Adrenal gland (tissue), 9 donors: ENCODE measurements at regions not wholly inside any gene's neighbourhood (a gene's known extent, or its start where the extent isn't known, plus 50 kb on each side); places are given as distances from the start of the nearest gene placed in this dataset.

Experiments used
- DNase-seq, 7 donors: peaks; one replicate each; pipeline ENCODE4 v3.0.0-alpha.2; 2019 to 2020
- H3K27ac ChIP-seq, 5 donors: fragments of 200-600 bp; sonication (generic) in 4 of 5; 1 replicate in 3 of 5; 2 replicates in 2 of 5; pipeline versions ENCODE4 v1.5.1 to v1.8.0; 2016 to 2020; ENCODE audit warnings: mild to moderate bottlenecking in 1 of 5
- H3K27me3 ChIP-seq: fragments of 200-600 bp; 2 replicates; pipeline ENCODE4 v1.8.0; 2021
- H3K36me3 ChIP-seq, 2 donors: fragments of 200-600 bp; replicated peaks in 1 of 2; 1 replicate in 1 of 2; 2 replicates in 1 of 2; pipeline versions ENCODE4 v1.5.1 to v1.8.0; 2018 to 2022
- H3K4me1 ChIP-seq, 2 donors: fragments of 200-600 bp; replicated peaks in 1 of 2; 1 replicate in 1 of 2; 2 replicates in 1 of 2; pipeline versions ENCODE4 v1.5.1 to v1.8.0; 2018 to 2021
- H3K4me3 ChIP-seq, 4 donors: fragments of 200-600 bp; sonication (generic) in 3 of 4; one replicate each; pipeline ENCODE4 v1.5.1; 2016 to 2018
- H3K9me3 ChIP-seq, 3 donors: fragments of 200-600 bp; sonication (generic) in 1 of 3; replicated peaks in 1 of 3; 1 replicate in 2 of 3; 2 replicates in 1 of 3; pipeline versions ENCODE4 v1.5.1 to v1.8.0; 2016 to 2021
- CTCF ChIP-seq, 6 experiments: fragments of 450-650 bp in 4 of 6; fragments of 200-600 bp in 2 of 6; sonication (generic) in 1 of 6; IDR thresholded peaks; 1 replicate in 5 of 6; 2 replicates in 1 of 6; pipeline versions ENCODE4 v1.5.1 to v1.8.0; 2016 to 2021; ENCODE audit warnings: antibody characterized with exemption in 6 of 6, mild to moderate bottlenecking in 2 of 6, moderate library complexity in 1 of 6
- POLR2A ChIP-seq, 2 donors: fragments of 450-650 bp; IDR thresholded peaks; one replicate each; pipeline ENCODE4 v1.6.1; 2017; ENCODE audit warnings: antibody characterized with exemption in 2 of 2, mild to moderate bottlenecking in 2 of 2, moderate library complexity in 1 of 2
- WGBS, 4 donors: extraction: QIAGEN DNeasy Blood & Tissue Kit in 2 of 4; methylation state at CpG; one replicate each; pipeline versions ENCODE4 v1.1.5 to v1.1.7; 2013 to 2017; 5-methylcytosine and 5-hydroxymethylcytosine counted together
- intact Hi-C, 2 donors: fragments of 100-400 bp; cut with DNase I; formaldehyde crosslinking; loops; one replicate each; pipeline versions ENCODE4 v1.14.1 to v1.15.0; 2022 to 2023
- donor health status: healthy with polysubstance abuse.
- donor health status: Bipolar disorder and iron deficiency.
- donor health status: DM: yes; HTN: yes; CAD: no.
- donor health status: DM: no; HTN: no; CAD: no.
- donor health status: DM: no; HTN: no; CAD: no.

GRCh38 chr10:10431422-10432066, 586.1 kb upstream of the CELF2 start:
- WGBS, 4 donors: 71 to 81% (median 73%) methylated on average over 5 of the region's 5 CpGs
- intact Hi-C loops: no loop called here
- no peak for TF ChIP-seq POLR2A (IDR thresholded peaks at IDR 0.05)
- TF ChIP-seq CTCF (IDR thresholded peaks at IDR 0.05): no peak
- H3K4me1 ChIP-seq: no peaks in the 10 kb centered on the region
- no peak overlapping the region for H3K4me3 ChIP-seq
- H3K27me3 ChIP-seq: no peaks in the 10 kb centered on the region
- no peaks in the 10 kb centered on the region for H3K9me3 ChIP-seq
- DNase-seq: no peak
- no peaks in the 10 kb centered on the region for H3K36me3 ChIP-seq
- H3K27ac ChIP-seq: no peak overlapping the region

- no peak for DNase-seq
- no peak for TF ChIP-seq CTCF (IDR thresholded peaks at IDR 0.05)
- no peak for TF ChIP-seq POLR2A (IDR thresholded peaks at IDR 0.05)
- H3K27me3 ChIP-seq: no peaks in the 10 kb centered on the region
- no peak overlapping the region for H3K27ac ChIP-seq
- no peak overlapping the region for H3K4me3 ChIP-seq
- no peaks in the 10 kb centered on the region for H3K4me1 ChIP-seq
- intact Hi-C loops: no loop called here
- H3K36me3 ChIP-seq: no peaks in the 10 kb centered on the region
- 65 to 72% (median 67%) methylated on average over 9 of the region's 9 CpGs for WGBS, 4 donors
- H3K9me3 ChIP-seq: no peaks in the 10 kb centered on the region
Observed at GRCh38 chr10:10432296-10433035, 585.2 kb upstream of the CELF2 start.

GRCh38 chr10:10434312-10434711, 583.4 kb upstream of the CELF2 start:
- no peak overlapping the region for H3K4me3 ChIP-seq
- H3K9me3 ChIP-seq: no peaks in the 10 kb centered on the region
- H3K36me3 ChIP-seq: no peaks in the 10 kb centered on the region
- no peak overlapping the region for H3K27ac ChIP-seq
- DNase-seq: no peak
- intact Hi-C loops: no loop called here
- H3K4me1 ChIP-seq: no peaks in the 10 kb centered on the region
- WGBS, 4 donors: 84 to 87% (median 85%) methylated on average over 4 of the region's 4 CpGs
- TF ChIP-seq POLR2A (IDR thresholded peaks at IDR 0.05): no peak
- no peak for TF ChIP-seq CTCF (IDR thresholded peaks at IDR 0.05)
- no peaks in the 10 kb centered on the region for H3K27me3 ChIP-seq

GRCh38 chr10:10437886-10438285, 579.8 kb upstream of the CELF2 start:
- H3K4me3 ChIP-seq: no peak overlapping the region
- intact Hi-C loops: no loop called here
- TF ChIP-seq POLR2A (IDR thresholded peaks at IDR 0.05) (no peak), CTCF (IDR thresholded peaks at IDR 0.05) (no peak)
- no peak overlapping the region for H3K27ac ChIP-seq
- DNase-seq: no peak
- 70 to 83% (median 73%) methylated on average over 4 of the region's 4 CpGs for WGBS, 4 donors
- H3K4me1 ChIP-seq: no peaks in the 10 kb centered on the region
- H3K9me3 ChIP-seq: no peaks in the 10 kb centered on the region
- H3K36me3 ChIP-seq: no peaks in the 10 kb centered on the region
- no peaks in the 10 kb centered on the region for H3K27me3 ChIP-seq
